Progenitor cell of endocrine pancreas (in vitro differentiated cells): ENCODE measurements at regions not wholly inside any gene's neighbourhood (a gene's known extent, or its start where the extent isn't known, plus 50 kb on each side); places are given as distances from the start of the nearest gene placed in this dataset.

ENCODE experiments used
- DNase-seq: peaks from one replicate; pipeline ENCODE4 v3.0.0; 2021; ENCODE audit warnings: low spot score; ENCODE audit not compliant: unreplicated experiment
- H3K27ac Mint-ChIP-seq: 2 replicates; pipeline ENCODE4 v1.8.0; 2021; ENCODE audit warnings: mild to moderate bottlenecking, moderate library complexity, mixed read lengths
- H3K27me3 Mint-ChIP-seq: 2 replicates; pipeline ENCODE4 v1.8.0; 2021; ENCODE audit warnings: mixed read lengths
- H3K36me3 Mint-ChIP-seq: 2 replicates; pipeline ENCODE4 v1.8.0; 2022; ENCODE audit warnings: mixed read lengths; ENCODE audit not compliant: insufficient read depth
- H3K4me1 Mint-ChIP-seq: 2 replicates; pipeline ENCODE4 v1.8.0; 2021; ENCODE audit warnings: low read depth, mixed read lengths
- H3K4me3 Mint-ChIP-seq: 2 replicates; pipeline ENCODE4 v1.8.0; 2021; ENCODE audit warnings: low read depth, mild to moderate bottlenecking, moderate library complexity, mixed read lengths
- H3K9me3 Mint-ChIP-seq: 2 replicates; pipeline ENCODE4 v1.8.0; 2021; ENCODE audit warnings: low read depth, mixed read lengths
- CTCF ChIP-seq: fragments of 200-600 bp; sonication (generic); IDR thresholded peaks from one replicate; pipeline ENCODE4 v1.5.0; 2021; ENCODE audit warnings: antibody characterized with exemption, mild to moderate bottlenecking; ENCODE audit not compliant: unreplicated experiment

GRCh38 chr1:56295949-56296929 lies 283.1 kb downstream of the PLPP3 start:
- Mint-ChIP-seq H3K9me3 (peaks cover 10% of the 10 kb centered on the region), H3K36me3 (no peaks in the 10 kb centered on the region), H3K4me1 (peaks cover 21% of the 10 kb centered on the region), H3K27me3 (no peaks in the 10 kb centered on the region), H3K27ac (no peak overlapping the region), H3K4me3 (no peak overlapping the region)
- no peak for DNase-seq
- TF ChIP-seq CTCF = no peak

DNA sequence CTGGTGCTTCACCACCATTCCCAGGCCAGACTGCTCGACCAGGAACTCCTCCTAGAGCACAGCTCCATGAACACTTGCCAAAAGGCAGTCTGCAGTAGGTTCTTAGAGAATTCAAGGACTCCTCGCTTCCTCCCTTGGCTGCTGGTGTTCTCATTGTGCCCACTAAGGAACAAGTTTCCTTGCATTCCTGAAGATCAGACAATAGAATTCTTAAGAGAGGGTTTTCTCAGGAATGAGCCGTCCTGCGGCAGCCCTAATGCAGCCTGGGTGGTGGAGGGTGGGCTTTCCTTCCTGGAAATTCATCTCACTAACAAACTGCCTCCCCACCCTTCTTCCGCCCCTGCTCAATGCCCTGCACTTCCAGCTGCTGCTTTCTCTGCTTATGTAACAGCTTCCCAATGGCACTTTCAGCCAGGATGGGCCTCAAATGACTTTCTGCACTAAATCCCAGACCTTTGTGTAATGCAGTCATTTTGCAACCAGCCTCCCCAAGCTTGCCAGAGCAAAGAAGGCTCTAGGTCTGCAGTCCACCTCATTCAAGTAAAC lies 287.9 kb downstream of the PLPP3 start:
- peaks cover 8% of the 10 kb centered on the region for H3K9me3 Mint-ChIP-seq
- no peak overlapping the region for H3K4me3 Mint-ChIP-seq
- TF ChIP-seq CTCF = no peak
- no peak overlapping the region for H3K27ac Mint-ChIP-seq
- H3K36me3 Mint-ChIP-seq = no peaks in the 10 kb centered on the region
- DNase-seq = no peak
- H3K4me1 Mint-ChIP-seq = peaks cover 4% of the 10 kb centered on the region
- H3K27me3 Mint-ChIP-seq = no peaks in the 10 kb centered on the region

DNA sequence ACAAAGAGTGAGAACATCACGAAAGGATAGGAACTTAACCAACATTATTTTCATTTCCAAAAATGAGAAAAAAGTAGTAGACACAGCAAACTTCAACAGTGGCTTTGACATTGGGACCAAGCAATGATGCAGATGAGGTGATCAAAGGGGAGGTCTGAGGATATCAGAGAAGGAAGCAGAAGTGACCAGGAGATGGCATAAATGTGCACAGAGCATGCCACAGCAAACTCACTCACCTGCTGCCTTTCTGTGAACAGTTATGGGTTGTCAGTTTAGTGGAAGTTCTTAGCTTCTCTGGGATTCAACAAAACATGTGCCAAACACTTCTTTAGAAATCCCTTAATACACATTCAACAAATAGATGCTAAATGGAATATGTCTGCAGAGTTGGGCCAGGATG lies 290.1 kb downstream of the PLPP3 start:
- Mint-ChIP-seq H3K9me3 (peaks cover 5% of the 10 kb centered on the region), H3K4me1 (peaks cover 7% of the 10 kb centered on the region), H3K27ac (no peak overlapping the region), H3K4me3 (no peak overlapping the region), H3K36me3 (no peaks in the 10 kb centered on the region), H3K27me3 (no peaks in the 10 kb centered on the region)
- no peak for TF ChIP-seq CTCF
- DNase-seq = no peak

DNA sequence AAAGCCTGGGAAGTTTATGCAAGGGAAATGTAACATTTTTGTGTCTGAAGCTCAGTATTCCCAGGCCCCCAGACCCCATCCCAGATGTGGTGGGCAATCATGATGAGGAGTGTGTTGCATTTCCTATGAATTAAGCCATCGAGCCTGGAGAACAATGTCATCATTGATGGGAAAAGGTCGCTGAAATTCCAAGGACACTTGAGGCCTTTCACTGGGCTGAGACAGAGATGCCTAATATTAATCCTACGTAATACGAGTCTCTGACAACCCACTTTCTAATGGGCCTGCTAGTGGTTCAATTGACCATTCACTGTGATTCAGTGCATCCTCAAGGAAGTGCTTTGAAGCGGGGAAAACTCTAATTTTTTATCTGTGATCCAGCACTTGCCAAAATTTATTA lies 291.6 kb downstream of the PLPP3 start:
- H3K4me1 Mint-ChIP-seq = peaks cover 7% of the 10 kb centered on the region
- TF ChIP-seq CTCF = no peak
- no peaks in the 10 kb centered on the region for H3K9me3 Mint-ChIP-seq
- no peaks in the 10 kb centered on the region for H3K36me3 Mint-ChIP-seq
- no peaks in the 10 kb centered on the region for H3K27me3 Mint-ChIP-seq
- H3K4me3 Mint-ChIP-seq = no peak overlapping the region
- no peak overlapping the region for H3K27ac Mint-ChIP-seq
- no peak for DNase-seq

- no peak for TF ChIP-seq CTCF
- Mint-ChIP-seq H3K4me3 (no peak overlapping the region), H3K4me1 (peaks cover 7% of the 10 kb centered on the region), H3K36me3 (no peaks in the 10 kb centered on the region), H3K27ac (no peak overlapping the region), H3K9me3 (no peaks in the 10 kb centered on the region), H3K27me3 (no peaks in the 10 kb centered on the region)
- no peak for DNase-seq
Measured at GRCh38 chr1:56286956-56287355, 292.4 kb downstream of the PLPP3 start.
